ENCODE measurements at regions not wholly inside any gene's neighbourhood (a gene's known extent, or its start where the extent isn't known, plus 50 kb on each side); places are given as distances from the start of the nearest gene placed in this dataset.
"Not testable (repeated sequence)": the region's sequence is repeated elsewhere in the genome, so short reads cannot be mapped to it uniquely, and the experiment has no call there.

DNA sequence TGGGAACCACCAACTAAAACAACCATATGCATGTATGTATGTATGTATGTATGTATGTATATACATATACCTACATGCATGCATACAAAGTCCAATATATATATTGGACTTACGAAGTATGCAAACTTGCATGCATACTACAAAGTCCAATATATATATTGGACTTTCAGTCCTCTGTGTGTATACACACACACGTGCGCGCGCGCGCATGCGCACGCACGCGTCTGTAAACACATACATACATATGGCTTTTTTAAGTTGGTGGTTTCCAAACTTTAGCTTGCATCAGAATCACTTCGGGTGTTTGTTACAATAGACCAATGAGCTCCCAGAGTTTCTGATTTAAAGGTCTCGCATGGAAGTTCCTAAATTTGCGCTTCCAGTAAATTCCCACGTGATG is 197.5 kb upstream of the C1orf87 start:
- no peak for DNase-seq (ENCODE audit: low read depth)

DNA sequence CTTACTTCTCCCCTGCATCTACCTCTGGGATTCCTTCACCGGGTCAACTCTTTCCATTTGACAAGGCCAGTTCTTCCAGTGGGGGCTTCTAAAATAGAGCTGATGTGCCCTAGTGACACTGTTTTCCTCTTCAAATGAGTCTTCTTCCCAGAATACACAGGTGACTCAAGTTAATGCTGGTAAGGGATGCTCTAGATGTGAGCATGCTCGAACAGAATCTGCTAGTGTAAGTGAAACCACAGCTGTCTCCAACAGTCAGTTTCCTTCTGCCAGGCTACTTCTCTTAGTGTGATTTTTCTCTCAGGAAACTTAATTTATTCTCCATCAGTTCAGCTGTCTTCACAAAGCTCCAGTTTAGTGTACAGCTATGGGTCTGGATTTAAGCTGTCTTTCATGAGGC is 194.9 kb upstream of the C1orf87 start:
- no peak for DNase-seq (ENCODE audit: low read depth)

DNA sequence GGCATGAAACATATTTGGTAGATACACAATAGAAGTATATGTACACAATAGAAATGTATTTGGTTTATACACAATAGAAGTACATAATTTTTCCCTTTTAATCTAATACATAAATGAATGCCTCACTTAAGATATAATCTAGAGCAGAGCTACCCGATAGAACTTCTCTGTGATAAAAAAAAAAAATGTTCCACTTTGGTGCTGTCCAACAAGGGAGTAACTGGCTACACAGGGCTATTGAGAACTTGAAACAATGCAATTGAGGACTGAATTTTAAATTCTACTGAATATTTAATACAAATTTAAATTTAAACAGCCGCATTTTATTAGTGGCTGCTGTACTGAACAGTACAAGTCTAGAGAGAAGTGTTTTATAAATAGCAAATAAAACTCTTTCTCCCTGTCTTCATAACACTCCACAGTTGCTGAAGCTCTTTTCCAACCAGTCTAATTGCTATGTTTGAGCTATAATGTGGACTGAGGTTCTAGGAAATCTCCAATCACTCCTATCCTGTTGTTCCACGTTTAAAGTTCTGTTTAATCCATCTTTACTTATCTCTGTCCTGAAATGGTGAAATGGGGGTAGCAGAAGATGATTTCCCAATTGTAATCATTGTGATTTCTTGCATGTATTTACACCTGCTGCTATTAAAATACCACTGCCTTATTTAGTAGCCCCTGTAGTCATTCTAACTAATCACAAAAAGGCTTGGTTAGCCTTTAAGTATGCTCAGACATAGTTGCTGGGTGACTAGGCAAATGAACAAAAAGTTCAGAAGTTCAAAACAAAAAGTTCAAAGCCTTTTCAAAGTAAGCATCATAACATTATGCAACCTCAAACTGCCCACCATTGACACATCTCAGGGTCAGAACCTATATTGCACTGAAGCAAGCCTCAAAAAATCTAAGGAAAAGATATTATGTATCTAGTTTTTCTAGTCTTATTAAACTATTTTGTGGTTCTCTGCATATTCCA is 192.3 kb upstream of the C1orf87 start:
- DNase-seq (ENCODE audit: low read depth), result peak; percentile 98

DNA sequence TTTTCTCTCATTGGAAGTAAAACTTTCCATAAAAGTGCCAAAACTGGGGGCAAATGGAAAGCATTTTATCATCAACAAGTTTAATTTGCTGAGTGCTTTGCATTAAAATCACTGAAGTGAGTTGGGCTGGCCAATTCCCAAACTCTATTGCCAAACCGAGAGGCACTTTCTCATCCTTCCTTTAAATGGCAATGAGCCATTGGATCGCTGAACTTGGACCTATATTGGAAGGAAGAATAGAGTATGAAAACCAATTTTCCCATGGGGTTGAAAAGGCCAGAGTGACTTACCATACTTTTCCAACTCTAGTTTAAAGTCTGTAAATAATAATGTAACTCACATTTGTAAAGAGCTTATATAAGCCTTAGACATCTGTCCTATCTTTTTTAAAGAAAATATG is 189.1 kb upstream of the C1orf87 start:
- no peak for DNase-seq (ENCODE audit: low read depth)

DNA sequence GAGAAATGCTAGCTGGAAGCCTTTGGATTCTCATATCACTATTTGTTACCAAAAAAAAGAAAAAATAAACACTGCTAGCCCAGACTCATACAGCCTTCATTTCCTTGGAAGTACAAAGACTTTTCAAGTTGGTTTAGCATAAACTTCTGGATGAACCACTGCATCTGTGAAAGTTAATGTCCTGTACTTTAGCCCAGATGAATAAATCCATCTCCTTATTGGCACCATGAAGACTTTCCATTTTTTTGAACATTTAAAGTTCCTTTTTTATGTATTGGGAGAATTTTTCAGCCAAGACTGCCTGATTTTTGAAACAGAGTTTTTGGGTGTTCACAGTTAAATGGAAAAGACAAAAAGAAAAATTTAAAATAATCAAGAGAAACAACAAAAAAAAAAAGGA is 184.0 kb upstream of the C1orf87 start:
- DNase-seq (ENCODE audit: low read depth), result no peak

DNA sequence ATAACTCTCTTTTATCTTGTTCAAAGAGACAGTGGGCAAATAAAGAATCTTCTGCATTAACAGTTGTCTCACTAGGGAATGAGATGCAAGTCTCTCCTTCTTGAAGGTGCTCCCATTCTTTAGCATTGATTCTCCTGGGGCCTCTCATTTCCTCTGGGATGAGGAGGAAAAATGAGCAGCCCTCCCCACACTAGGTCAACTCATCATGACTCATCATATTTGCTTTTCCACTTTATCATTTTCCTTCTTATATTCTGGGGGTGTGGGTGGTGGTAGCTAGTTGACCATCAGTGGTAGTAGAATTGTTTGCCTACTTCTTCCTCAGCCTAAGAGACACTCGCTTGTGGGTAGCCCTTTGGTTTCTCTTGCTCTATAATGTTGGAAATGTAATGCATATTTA is 182.0 kb upstream of the C1orf87 start:
- DNase-seq (ENCODE audit: low read depth), result no peak

DNA sequence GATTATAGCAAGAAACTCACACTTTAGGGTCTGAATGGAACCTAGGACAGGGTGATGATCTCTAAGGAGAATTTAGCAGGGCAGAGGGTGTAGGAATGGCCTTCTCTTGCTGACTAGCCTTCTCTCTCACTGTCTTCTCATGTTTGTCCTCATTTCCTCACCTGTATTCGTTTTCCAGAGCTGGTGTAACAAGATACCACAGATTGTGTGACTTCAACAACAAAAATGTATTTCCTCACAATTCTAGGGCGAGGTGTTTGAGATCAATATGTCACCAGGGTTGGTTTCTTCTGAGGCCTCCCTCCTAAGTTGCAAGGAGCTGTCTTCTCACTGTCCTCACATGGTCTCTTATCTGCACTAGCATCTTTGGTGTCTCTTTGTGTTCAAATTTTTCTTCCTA is 177.9 kb upstream of the C1orf87 start:
- no peak for DNase-seq (ENCODE audit: low read depth)

DNA sequence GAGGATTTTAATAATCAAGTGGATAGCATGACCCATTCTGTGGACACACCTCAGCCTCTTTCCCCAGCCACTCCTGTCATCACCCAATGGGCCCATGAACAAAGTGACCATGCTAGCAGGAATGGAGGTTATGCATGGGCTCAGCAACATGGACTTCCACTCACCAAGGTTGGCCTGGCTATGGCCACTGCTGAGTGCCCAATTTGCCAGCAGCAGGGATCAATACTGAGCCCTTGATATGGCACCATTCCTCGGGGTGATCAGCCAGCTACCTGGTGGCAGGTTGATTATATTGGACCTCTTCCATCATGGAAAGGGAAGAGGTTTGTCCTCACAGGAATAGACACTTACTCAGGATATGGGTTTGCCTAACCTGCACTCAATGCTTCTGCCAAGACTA is 173.9 kb upstream of the C1orf87 start:
- DNase-seq (ENCODE audit: low read depth), result not testable (repeated sequence)

DNA sequence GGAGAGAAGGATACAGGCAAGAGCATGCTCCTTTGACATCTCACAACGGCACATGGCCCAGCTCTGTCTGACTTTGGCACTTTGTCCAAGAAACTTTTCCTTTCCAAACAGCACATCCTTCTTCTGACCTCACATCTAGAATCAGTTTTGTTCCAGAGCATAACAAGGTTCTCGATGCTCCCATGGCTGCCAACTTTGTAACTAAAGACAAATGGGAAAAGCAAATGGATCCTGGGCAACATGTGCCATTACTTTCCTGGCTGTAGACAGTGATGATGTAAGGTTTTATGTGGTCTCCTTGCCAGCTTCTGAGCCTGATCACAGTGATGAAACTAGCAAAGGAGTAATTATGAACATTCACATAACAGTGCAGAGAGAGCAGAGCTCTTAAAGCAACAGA is 171.8 kb upstream of the C1orf87 start:
- DNase-seq (ENCODE audit: low read depth), result no peak

DNA sequence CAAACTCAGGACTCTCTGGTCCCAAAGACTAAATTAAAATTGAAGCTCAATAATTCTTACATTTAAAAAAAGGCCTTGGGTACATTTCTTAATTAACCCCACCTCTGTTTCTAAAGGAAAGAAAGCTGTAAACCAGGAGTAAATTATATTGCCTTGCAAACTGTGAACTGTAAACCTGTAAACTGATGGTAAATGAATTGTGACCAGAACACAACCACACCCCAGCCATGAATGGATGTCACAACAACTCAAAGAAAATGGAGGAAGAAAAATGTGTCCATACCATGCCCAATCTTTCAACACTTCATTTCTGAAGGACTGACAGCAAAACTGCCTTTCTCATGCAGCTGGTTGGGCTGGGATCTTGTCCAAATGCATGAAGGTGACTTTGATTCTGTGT is 171.3 kb upstream of the C1orf87 start:
- no peak for DNase-seq (ENCODE audit: low read depth)

DNA sequence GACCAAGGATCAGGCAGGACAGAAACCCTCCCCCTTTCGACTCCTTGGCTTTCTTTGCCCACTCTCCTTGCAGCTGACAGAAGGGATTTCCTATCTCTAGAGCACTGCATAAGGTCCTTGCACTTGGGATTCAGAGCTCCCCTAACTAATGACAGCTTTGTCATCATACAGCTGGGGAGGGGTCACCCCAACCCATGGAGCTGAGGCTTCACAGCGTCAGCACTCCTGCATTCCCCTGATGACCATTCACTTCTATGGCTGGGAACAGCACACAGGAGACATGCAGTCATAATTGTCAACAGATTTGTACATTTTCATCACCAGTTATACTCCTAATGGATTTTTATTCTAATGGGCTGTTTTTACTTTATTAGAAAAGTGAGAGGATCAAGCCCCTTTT is 161.7 kb upstream of the C1orf87 start:
- no peak for DNase-seq (ENCODE audit: low read depth)

DNA sequence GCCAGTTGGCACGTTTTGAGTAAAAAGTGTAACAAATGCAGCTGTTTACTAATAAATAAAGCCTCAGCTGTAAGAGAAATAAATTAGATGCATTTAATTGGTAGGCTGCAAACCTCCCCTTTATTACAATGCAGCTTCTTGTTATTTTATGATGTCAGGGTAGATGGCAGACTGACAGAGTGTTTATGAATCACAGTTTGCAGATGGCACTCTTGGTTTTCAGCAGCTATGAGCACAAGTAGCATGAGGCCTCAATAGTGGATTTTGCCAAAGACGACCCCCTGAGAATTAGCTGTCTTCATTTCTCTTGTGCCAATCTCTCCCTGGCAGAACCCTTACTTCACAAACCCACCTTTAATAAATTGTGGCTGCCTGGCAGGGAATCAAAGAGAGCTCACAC is 161.2 kb upstream of the C1orf87 start:
- no peak for DNase-seq (ENCODE audit: low read depth)

DNA sequence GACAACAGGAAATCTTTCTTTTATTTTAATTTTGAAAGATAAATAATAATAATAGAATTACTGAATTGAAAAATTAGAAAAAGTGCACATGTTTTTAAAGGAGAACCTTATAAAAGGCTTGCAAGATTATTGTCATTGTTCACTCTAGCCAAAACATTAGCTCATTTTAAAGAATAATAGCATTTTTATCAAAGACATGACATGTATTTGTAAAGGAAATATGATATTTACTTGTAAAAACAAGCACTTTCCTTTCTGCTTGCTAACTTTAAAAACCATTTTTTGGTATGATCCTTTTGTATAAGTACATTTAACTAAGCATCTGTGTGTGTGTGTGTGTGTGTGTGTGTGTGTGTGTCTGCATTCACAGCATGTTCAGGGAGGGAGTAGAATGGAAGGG is 156.3 kb upstream of the C1orf87 start:
- no peak for DNase-seq (ENCODE audit: low read depth)

DNA sequence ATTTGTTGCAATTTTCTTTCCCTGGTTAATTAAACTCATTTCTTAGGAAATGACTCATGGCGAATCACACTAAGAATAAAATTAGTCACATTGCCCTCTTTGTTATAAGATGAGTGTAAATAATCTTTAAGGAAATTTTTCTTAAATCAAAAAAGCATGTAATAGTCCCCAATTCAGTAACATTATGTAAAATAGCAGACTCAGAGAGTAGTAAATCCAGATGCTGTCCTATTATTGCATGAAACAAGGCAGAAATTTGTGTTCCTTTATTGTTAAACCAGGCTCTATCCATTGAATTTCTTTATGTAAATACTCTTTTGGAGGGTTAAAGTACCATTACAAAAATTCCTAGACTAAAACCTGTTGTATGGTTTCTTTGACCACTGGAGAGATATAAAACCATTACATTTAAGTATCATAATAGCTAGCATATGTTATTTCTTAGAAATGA is 154.5 kb upstream of the C1orf87 start:
- peak; percentile 82 for DNase-seq (ENCODE audit: low read depth)

DNA sequence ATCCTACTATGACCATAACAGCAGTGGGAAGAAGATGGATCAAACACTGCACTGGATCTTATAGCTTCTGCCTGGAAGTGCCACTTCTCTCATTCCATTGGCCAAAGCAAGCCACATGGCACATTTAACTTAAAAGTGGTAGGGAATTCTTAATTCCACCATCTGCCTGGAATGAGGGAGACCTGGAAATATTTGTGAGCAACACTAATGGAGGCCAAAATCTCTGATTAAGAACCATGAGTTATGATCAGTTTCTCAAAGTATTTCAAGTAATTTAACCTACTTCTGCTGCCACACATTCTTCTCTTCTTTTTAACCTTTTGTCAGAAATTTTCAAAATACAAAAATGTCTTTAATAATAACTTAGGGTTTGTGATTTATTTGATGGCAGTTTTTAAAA is 154.0 kb upstream of the C1orf87 start:
- peak; percentile 37 for DNase-seq (ENCODE audit: low read depth)

DNA sequence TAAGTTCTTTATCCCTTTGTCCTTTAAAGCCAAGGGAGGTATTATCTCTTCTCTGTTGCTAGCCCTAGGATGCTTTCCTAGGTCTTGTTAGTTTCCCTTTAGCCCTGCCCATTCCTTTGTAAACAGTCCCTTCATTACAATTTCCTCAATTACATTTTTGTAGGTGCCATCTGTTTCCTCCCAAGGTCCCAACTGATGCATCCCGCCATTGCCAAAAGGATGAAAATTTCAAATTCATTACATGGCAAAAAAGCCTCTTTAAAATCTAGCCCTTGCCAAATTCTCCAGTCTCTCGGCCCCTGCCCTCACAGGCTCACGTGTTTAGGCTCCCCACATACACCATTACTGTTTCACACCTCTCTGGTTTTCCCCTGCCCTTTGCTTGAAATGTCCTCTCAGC is 151.9 kb upstream of the C1orf87 start:
- no peak for DNase-seq (ENCODE audit: low read depth)

DNA sequence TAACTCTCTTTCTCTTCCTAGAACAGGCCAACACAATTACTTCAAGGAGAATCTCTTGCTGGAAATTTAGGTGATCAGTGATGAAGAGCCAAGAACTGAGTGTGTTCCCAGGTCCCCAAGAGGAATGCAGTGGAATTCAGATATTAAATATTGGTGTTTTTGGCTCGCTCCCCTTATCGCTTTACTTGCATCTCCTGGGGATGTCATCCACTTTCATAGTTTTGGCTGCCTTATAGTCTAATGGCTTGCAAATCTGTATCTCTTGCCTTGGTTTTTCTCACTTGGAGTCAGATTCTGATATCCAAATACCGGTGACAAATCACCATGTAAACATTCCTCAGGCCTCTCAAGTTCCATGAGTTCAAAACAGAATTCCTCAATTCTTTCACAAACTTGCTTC is 151.0 kb upstream of the C1orf87 start:
- no peak for DNase-seq (ENCODE audit: low read depth)

DNA sequence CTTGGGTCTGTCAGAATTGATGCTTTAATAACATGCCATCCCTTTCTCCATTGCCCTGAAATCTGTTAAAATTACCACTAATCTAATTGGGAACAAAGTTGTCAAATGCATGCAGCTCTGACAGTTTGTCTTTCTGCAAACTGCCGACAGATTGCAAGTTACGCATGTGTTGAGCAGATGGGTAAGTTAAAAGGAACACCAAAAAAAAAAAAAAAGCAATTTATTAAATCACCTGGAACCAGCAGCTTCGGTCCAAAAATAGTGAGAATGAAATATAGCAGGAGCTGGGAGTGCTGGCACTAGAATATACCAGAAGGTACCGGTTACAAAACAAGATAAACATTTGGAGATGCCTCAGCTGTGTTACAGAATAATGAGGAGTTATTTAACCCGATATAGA is 149.6 kb upstream of the C1orf87 start:
- DNase-seq (ENCODE audit: low read depth), result no peak

DNA sequence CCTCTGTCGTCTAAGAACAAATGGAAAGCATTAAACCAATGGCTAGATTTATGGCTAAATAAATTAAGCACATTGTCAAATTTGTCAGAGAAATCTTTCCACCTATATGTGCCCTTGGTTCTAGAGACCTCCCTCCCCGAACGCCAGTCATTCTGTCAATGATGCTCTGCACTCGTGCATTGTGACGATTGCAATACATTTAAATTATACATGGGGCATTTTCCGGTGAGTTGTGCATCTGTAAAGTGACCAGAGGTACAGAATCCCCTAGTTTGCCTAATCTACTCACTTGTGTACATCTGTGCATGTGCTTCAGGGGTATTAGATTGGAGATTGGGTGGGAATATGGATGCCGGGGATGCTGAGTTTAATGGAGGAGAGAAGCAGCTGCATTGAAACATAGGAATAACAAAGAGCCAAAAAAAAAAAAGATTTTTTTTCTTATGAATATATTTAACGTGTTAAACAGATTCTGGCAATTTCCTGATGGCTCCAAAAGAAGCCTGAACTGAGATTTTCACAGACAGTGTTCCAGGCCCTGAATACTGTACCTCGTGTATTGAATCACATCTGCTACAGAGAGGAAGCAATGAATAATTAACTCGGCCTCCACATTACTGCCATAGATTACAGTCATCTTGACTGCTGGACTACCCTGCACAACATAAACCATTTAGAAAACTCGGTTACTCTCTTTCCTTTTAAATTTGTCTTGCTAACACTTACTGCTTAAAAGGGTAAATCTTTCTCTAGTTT is 149.0 kb upstream of the C1orf87 start:
- peak; percentile 70 for DNase-seq (ENCODE audit: low read depth)

DNA sequence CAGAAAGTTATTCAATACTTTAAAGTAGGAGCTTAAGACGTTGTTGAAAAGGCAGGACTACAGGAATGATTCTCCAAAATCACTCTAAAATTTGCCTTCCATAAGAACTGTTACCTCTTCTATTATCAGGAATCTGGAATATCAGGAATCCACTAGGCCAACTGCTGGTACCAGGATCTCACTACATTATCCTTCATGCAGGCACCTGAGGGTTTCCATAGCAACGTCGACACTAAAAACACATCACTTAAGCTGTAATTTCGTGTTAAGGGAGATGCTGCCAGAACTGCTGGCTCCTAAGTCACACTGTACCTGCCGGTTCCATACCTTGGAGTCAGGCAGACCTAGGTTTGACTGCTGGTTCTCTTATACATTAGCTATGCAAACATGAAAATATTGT is 139.7 kb upstream of the C1orf87 start:
- no peak for DNase-seq (ENCODE audit: low read depth)

DNA sequence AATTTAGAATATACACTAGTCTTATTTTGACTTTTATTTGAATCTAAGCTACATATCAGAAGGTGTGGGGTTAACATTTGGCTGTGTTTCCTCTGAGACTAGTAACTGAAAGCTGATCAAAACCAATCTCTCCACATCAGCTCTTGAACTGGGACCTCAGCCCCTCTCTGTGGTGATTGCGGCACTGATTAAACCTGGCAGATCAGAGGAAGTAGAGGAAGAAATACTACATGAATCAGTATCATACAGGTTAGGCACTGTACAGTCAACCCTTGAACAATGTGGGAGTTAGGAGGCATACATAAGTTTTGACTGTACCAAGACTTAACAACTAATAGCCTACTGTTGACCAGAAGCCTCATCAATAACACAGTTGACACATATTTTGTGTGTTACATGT is 122.5 kb upstream of the C1orf87 start:
- no peak for DNase-seq (ENCODE audit: low read depth)

DNA sequence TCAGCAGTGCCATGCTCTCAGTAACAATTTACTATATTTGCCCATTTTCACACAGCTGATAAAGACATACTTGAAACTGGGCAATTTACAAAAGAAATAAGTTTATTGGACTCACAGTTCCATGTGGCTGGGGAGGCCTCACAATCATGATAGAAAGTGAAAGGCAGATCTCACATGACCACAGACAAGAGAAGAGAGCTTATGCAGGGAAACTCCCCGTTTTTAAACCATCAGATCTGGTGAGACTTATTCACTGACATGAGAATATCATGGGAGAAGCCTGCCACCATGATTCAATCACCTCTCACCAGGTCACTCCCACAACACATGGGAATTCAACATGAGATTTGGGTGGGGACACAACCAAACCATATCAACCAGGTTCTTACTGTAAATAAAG is 112.1 kb upstream of the C1orf87 start:
- DNase-seq (ENCODE audit: low read depth), result no peak

DNA sequence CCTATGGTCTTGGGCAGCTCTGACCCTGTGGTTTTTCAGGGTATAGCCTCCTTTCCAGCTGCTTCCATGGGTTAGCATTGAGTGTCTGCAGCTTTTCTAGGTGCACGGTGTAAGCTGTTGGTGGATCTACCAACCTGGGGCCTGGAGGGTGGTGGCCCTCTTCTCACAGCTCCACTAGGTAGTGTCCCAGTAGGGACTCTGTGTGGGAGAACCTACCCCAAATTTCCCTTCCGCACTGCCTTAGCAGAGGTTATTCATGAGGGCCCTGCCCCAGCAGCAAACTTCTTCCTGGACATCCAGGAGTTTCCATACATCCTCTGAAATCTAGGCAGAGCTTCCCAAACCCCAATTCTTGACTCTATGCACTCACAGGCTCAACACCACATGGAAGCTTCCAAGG is 111.0 kb upstream of the C1orf87 start:
- DNase-seq (ENCODE audit: low read depth), result no peak
